H9 (cell line): ENCODE measurements at regions not wholly inside any gene's neighbourhood (a gene's known extent, or its start where the extent isn't known, plus 50 kb on each side); places are given as distances from the start of the nearest gene placed in this dataset.

ENCODE experiments used
- DNase-seq: peaks from one replicate; pipeline ENCODE4 v3.0.0-alpha.2; 2017
- H2AFZ ChIP-seq: one replicate; pipeline ENCODE4 v1.6.1; 2013; ENCODE audit warnings: mild to moderate bottlenecking, low read length, control low read depth, moderate library complexity
- H2AK5ac ChIP-seq: 2 replicates; pipeline ENCODE4 v1.6.1; 2013; ENCODE audit warnings: low read length, control low read depth, mixed read lengths; ENCODE audit not compliant: insufficient read length
- H2BK120ac ChIP-seq: one replicate; pipeline ENCODE4 v1.6.1; 2013; ENCODE audit warnings: low read depth, mild to moderate bottlenecking, low read length, control low read depth, inconsistent platforms; ENCODE audit not compliant: poor library complexity, severe bottlenecking
- H2BK12ac ChIP-seq: 2 replicates; pipeline ENCODE4 v1.6.1; 2013; ENCODE audit warnings: low read length, control low read depth, mixed read lengths, low read depth; ENCODE audit not compliant: insufficient read length
- H2BK15ac ChIP-seq: 2 replicates; pipeline ENCODE4 v1.6.1; 2013; ENCODE audit warnings: low read depth, low read length, control low read depth
- H2BK20ac ChIP-seq: one replicate; pipeline ENCODE4 v1.6.1; 2013; ENCODE audit warnings: low read depth, mild to moderate bottlenecking, low read length, control low read depth, inconsistent platforms; ENCODE audit not compliant: poor library complexity, severe bottlenecking
- H2BK5ac ChIP-seq: 2 replicates; pipeline ENCODE4 v1.6.1; 2013; ENCODE audit warnings: low read length, control low read depth, mixed read lengths; ENCODE audit not compliant: insufficient read length
- H3K14ac ChIP-seq: 2 replicates; pipeline ENCODE4 v1.6.1; 2013; ENCODE audit warnings: low read length, control low read depth; ENCODE audit not compliant: insufficient read depth
- H3K18ac ChIP-seq: 2 replicates; pipeline ENCODE4 v1.6.1; 2013; ENCODE audit warnings: low read depth, mild to moderate bottlenecking, mixed read lengths, low read length, control low read depth; ENCODE audit not compliant: insufficient read length
- H3K23ac ChIP-seq: 2 replicates; pipeline ENCODE4 v1.6.1; 2013; ENCODE audit warnings: low read length, control low read depth, mixed read lengths, low read depth; ENCODE audit not compliant: insufficient read length
- H3K23me2 ChIP-seq: 2 replicates; pipeline ENCODE4 v1.6.1; 2013; ENCODE audit warnings: low read depth, mild to moderate bottlenecking, mixed read lengths, low read length, control low read depth; ENCODE audit not compliant: insufficient read length, poor library complexity, severe bottlenecking
- H3K27ac ChIP-seq: 2 replicates; pipeline ENCODE4 v1.5.1; 2013; ENCODE audit warnings: low read length, control low read depth, mixed read lengths, low read depth; ENCODE audit not compliant: insufficient read length
- H3K27me3 ChIP-seq: 2 replicates; pipeline ENCODE4 v1.6.1; 2013; ENCODE audit warnings: low read length, control low read depth, inconsistent platforms; ENCODE audit not compliant: insufficient read depth
- H3K4ac ChIP-seq: 2 replicates; pipeline ENCODE4 v1.6.1; 2013; ENCODE audit warnings: low read depth, mild to moderate bottlenecking, control low read depth, inconsistent platforms, low read length, moderate library complexity
- H3K4me1 ChIP-seq: 2 replicates; pipeline ENCODE4 v1.6.1; 2013; ENCODE audit warnings: low read length, control low read depth, inconsistent platforms; ENCODE audit not compliant: insufficient read depth
- H3K4me2 ChIP-seq: 2 replicates; pipeline ENCODE4 v1.6.1; 2013; ENCODE audit warnings: low read length, control low read depth, mixed read lengths; ENCODE audit not compliant: insufficient read length, insufficient read depth
- H3K56ac ChIP-seq: 2 replicates; pipeline ENCODE4 v1.6.1; 2013; ENCODE audit warnings: low read depth, mild to moderate bottlenecking, mixed read lengths, low read length, control low read depth; ENCODE audit not compliant: insufficient read length
- H3K79me1 ChIP-seq: 2 replicates; pipeline ENCODE4 v1.6.1; 2013; ENCODE audit warnings: low read depth, mild to moderate bottlenecking, moderate library complexity, low read length, control low read depth, inconsistent platforms; ENCODE audit not compliant: insufficient read depth, poor library complexity, severe bottlenecking
- H3K79me2 ChIP-seq: 2 replicates; pipeline ENCODE4 v1.6.1; 2013; ENCODE audit warnings: low read length, control low read depth, inconsistent platforms; ENCODE audit not compliant: insufficient read depth
- H3K9ac ChIP-seq: 2 replicates; pipeline ENCODE4 v1.6.1; 2013; ENCODE audit warnings: low read length, control low read depth, mixed read lengths; ENCODE audit not compliant: insufficient read length; ENCODE audit errors: extremely low read depth
- H3K9me3 ChIP-seq: one replicate; pipeline ENCODE4 v1.6.1; 2013; ENCODE audit warnings: low read depth, low read length, inconsistent platforms; ENCODE audit not compliant: control insufficient read depth
- H3T11ph ChIP-seq: one replicate; pipeline ENCODE4 v1.6.1; 2013; ENCODE audit warnings: mild to moderate bottlenecking, low read length, control low read depth, inconsistent platforms
- H4K20me1 ChIP-seq: one replicate; pipeline ENCODE4 v1.6.1; 2013; ENCODE audit not compliant: control insufficient read depth, insufficient read length, insufficient read depth
- H4K5ac ChIP-seq: 2 replicates; pipeline ENCODE4 v1.6.1; 2013; ENCODE audit warnings: low read depth, mild to moderate bottlenecking, mixed read lengths, low read length, control low read depth; ENCODE audit not compliant: insufficient read length
- H4K8ac ChIP-seq: replicated peaks from 2 replicates; pipeline ENCODE4 v1.6.1; 2013; ENCODE audit warnings: low read length, control low read depth, mixed read lengths, low read depth; ENCODE audit not compliant: insufficient read length
- H4K91ac ChIP-seq: 2 replicates; pipeline ENCODE4 v1.6.1; 2013; ENCODE audit warnings: low read depth, mild to moderate bottlenecking, moderate library complexity, mixed read lengths, low read length, control low read depth; ENCODE audit not compliant: insufficient read length
- H3K27ac Mint-ChIP-seq, 3 experiments: 2 replicates in 2 of 3; 3 replicates in 1 of 3; pipeline ENCODE4 v1.8.0; 2020 to 2021; ENCODE audit warnings: mixed read lengths in 3 of 3, mild to moderate bottlenecking in 1 of 3, moderate library complexity in 1 of 3
- H3K27me3 Mint-ChIP-seq: 2 replicates; pipeline ENCODE4 v1.8.0; 2021; ENCODE audit warnings: low read depth, mild to moderate bottlenecking, moderate library complexity, mixed read lengths
- H3K36me3 Mint-ChIP-seq, 3 experiments: 2 replicates in 2 of 3; 3 replicates in 1 of 3; pipeline ENCODE4 v1.8.0; 2020 to 2021; ENCODE audit warnings: low read depth in 3 of 3, mixed read lengths in 3 of 3; ENCODE audit not compliant: insufficient read depth in 1 of 3
- H3K4me1 Mint-ChIP-seq, 2 experiments: 2 replicates each; pipeline ENCODE4 v1.8.0; 2020; ENCODE audit warnings: mixed read lengths in 2 of 2
- H3K4me3 Mint-ChIP-seq, 2 experiments: 2 replicates in 1 of 2; 3 replicates in 1 of 2; pipeline ENCODE4 v1.8.0; 2020 to 2021; ENCODE audit warnings: mild to moderate bottlenecking in 2 of 2, mixed read lengths in 2 of 2, moderate library complexity in 1 of 2
- H3K9me3 Mint-ChIP-seq, 2 experiments: 2 replicates in 1 of 2; 3 replicates in 1 of 2; pipeline ENCODE4 v1.8.0; 2020; ENCODE audit warnings: mild to moderate bottlenecking in 2 of 2, mixed read lengths in 2 of 2, moderate library complexity in 1 of 2
- WGBS: extraction: QIAGEN DNeasy Blood & Tissue Kit; methylation state at CpG from one replicate; pipeline ENCODE4 v1.1.7; 2013; ENCODE audit warnings: missing lambda C conversion rate, low lambda C conversion rate, mixed read lengths; ENCODE audit not compliant: insufficient read length; ENCODE audit errors: extremely low coverage; 5-methylcytosine and 5-hydroxymethylcytosine counted together
- TF ChIP-seq, protein P1 (sequence below): fragments of 200-600 bp; sonication (generic); conservative IDR thresholded peaks from 3 replicates; pipeline ENCODE4 v1.8.0; 2021; ENCODE audit warnings: antibody characterized with exemption, mild to moderate bottlenecking

DNA sequence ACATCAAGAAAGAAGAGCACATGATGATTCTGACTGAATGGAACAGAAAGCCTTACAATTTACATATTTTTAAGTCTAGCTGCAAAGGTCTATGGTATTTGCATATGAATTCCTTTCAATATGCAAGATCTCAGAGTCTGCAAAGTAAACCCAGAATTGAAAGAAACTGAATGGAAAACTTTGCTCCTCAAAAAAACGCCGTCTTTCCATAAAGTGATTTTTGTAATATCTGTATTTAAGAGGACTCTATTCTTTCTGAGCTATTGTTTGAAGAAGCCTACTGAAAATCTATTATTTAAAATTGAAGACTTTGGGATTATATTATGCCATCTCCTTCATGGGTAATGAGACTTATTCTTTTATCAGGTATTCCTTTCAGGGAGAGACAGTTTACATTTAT lies 1894.4 kb downstream of the STIM2 start:
- DNase-seq, result no peak
- Histone ChIP-seq H2BK12ac (no peak overlapping the region), H3K56ac (no peak overlapping the region), H4K8ac (no peak overlapping the region), H3K27me3 (no peaks in the 10 kb centered on the region), H2BK120ac (no peak overlapping the region), H3K4me1 (peaks cover 5% of the 10 kb centered on the region), H2BK15ac (no peak overlapping the region), H2AK5ac (no peak overlapping the region), H2BK20ac (no peak overlapping the region), H3K18ac (no peak overlapping the region), H3K27ac (no peak overlapping the region), H3K4ac (no peak overlapping the region), H2AFZ (no peak overlapping the region), H3K79me2 (no peaks in the 10 kb centered on the region), H3K9me3 (no peaks in the 10 kb centered on the region), H2BK5ac (no peak overlapping the region), H3K4me2 (no peak overlapping the region), H3K23ac (no peak overlapping the region), H3K23me2 (no peaks in the 10 kb centered on the region), H4K20me1 (no peaks in the 10 kb centered on the region), H3K79me1 (no peaks in the 10 kb centered on the region), H3T11ph (no peak overlapping the region), H4K91ac (no peak overlapping the region), H4K5ac (no peak overlapping the region), H3K9ac (no peak overlapping the region), H3K14ac (no peak overlapping the region)
- Mint-ChIP-seq H3K4me3 (no peak overlapping the region; a peak in 1 of 5 replicates), H3K4me1 (peaks cover 27 to 31% of the 10 kb centered on the region in 2 experiments), H3K36me3 (no peaks in the 10 kb centered on the region), H3K27ac (no peak overlapping the region), H3K27me3 (no peaks in the 10 kb centered on the region), H3K9me3 (no peaks in the 10 kb centered on the region)
- no CpG with 5 or more reads among the region's 2 CpGs for WGBS
- TF ChIP-seq, protein P1, sequence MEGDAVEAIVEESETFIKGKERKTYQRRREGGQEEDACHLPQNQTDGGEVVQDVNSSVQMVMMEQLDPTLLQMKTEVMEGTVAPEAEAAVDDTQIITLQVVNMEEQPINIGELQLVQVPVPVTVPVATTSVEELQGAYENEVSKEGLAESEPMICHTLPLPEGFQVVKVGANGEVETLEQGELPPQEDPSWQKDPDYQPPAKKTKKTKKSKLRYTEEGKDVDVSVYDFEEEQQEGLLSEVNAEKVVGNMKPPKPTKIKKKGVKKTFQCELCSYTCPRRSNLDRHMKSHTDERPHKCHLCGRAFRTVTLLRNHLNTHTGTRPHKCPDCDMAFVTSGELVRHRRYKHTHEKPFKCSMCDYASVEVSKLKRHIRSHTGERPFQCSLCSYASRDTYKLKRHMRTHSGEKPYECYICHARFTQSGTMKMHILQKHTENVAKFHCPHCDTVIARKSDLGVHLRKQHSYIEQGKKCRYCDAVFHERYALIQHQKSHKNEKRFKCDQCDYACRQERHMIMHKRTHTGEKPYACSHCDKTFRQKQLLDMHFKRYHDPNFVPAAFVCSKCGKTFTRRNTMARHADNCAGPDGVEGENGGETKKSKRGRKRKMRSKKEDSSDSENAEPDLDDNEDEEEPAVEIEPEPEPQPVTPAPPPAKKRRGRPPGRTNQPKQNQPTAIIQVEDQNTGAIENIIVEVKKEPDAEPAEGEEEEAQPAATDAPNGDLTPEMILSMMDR, result no peak
